Nephron progenitor cell (in vitro differentiated cells): ENCODE measurements at regions not wholly inside any gene's neighbourhood (a gene's known extent, or its start where the extent isn't known, plus 50 kb on each side); places are given as distances from the start of the nearest gene placed in this dataset.

ENCODE experiments used
- DNase-seq: peaks from one replicate; pipeline ENCODE4 v3.0.0; 2021
- H3K27ac Mint-ChIP-seq: 2 replicates; pipeline ENCODE4 v1.8.0; 2021; ENCODE audit warnings: mild to moderate bottlenecking, moderate library complexity, mixed read lengths
- H3K27me3 Mint-ChIP-seq: 2 replicates; pipeline ENCODE4 v1.8.0; 2021; ENCODE audit warnings: mild to moderate bottlenecking, low read depth, mixed read lengths; ENCODE audit not compliant: poor library complexity
- H3K36me3 Mint-ChIP-seq: 2 replicates; pipeline ENCODE4 v1.8.0; 2021; ENCODE audit warnings: low read depth, mixed read lengths
- H3K4me1 Mint-ChIP-seq: 2 replicates; pipeline ENCODE4 v1.8.0; 2021; ENCODE audit warnings: mixed read lengths
- H3K4me3 Mint-ChIP-seq: 2 replicates; pipeline ENCODE4 v1.8.0; 2021; ENCODE audit warnings: mild to moderate bottlenecking, moderate library complexity, mixed read lengths
- H3K9me3 Mint-ChIP-seq: 2 replicates; pipeline ENCODE4 v1.8.0; 2021; ENCODE audit warnings: mild to moderate bottlenecking, moderate library complexity, mixed read lengths
- CTCF ChIP-seq: fragments of 200-600 bp; sonication (generic); IDR thresholded peaks from 2 replicates; pipeline ENCODE4 v1.5.0; 2021; ENCODE audit warnings: antibody characterized with exemption

- H3K27ac Mint-ChIP-seq = no peak overlapping the region
- H3K27me3 Mint-ChIP-seq = peaks cover 10% of the 10 kb centered on the region
- H3K36me3 Mint-ChIP-seq = no peaks in the 10 kb centered on the region
- H3K4me3 Mint-ChIP-seq = no peak overlapping the region
- H3K9me3 Mint-ChIP-seq = peaks cover 9% of the 10 kb centered on the region
- H3K4me1 Mint-ChIP-seq = no peaks in the 10 kb centered on the region
- DNase-seq = no peak
- TF ChIP-seq CTCF = no peak
These were observed 61.1 kb upstream of the CCDC71L start for GRCh38 chr7:106721816-106722785.

DNA sequence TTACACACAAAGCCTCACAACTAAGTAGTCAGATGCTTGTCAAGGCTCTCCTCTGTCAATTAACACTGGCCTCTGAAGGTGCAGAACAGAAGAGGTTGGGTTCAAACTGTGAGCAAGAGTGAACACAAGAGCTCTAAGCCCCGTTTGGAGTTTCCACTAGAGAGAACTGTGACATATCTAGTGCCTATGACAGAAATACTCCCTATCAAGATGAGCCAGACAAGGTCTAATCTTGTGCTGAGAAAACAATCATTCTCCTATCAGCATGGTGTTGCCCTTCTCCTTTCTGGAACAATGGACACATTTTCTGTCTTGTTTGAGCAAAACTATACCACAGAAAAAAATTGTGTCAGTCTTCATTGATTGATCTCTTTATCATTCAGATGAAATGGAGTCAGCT lies 62.4 kb upstream of the CCDC71L start:
- Mint-ChIP-seq H3K9me3 (peaks cover 14% of the 10 kb centered on the region), H3K4me1 (no peaks in the 10 kb centered on the region), H3K4me3 (no peak overlapping the region), H3K27ac (no peak overlapping the region), H3K27me3 (peaks cover 10% of the 10 kb centered on the region), H3K36me3 (no peaks in the 10 kb centered on the region)
- no peak for DNase-seq
- no peak for TF ChIP-seq CTCF

- no peak for DNase-seq
- peaks cover 19% of the 10 kb centered on the region for H3K9me3 Mint-ChIP-seq
- H3K36me3 Mint-ChIP-seq = no peaks in the 10 kb centered on the region
- H3K27me3 Mint-ChIP-seq = no peaks in the 10 kb centered on the region
- no peaks in the 10 kb centered on the region for H3K4me1 Mint-ChIP-seq
- H3K4me3 Mint-ChIP-seq = no peak overlapping the region
- H3K27ac Mint-ChIP-seq = no peak overlapping the region
- TF ChIP-seq CTCF = no peak
These were observed 68.9 kb upstream of the CCDC71L start for GRCh38 chr7:106729720-106730385.

DNA sequence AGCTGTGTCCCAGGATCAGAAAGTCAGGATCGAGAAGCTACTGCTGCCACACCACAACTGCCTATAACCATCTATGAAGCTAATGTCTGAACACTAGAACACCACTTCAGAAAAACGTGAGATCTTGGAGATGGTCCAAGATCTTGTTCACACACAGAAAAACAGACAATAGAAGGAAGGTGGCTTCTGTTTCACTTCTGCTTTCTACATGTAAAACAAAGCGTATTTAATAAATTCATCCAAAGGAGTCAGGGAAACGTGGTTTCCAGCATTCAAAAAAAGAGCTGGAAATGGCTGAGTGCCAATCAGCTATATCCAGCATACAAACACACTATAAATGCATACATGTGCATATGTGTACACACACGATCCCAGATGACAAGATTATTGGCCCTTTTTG lies 70.2 kb upstream of the CCDC71L start:
- H3K4me3 Mint-ChIP-seq = no peak overlapping the region
- peaks cover under 1% of the 10 kb centered on the region for H3K4me1 Mint-ChIP-seq
- no peaks in the 10 kb centered on the region for H3K27me3 Mint-ChIP-seq
- DNase-seq = no peak
- H3K27ac Mint-ChIP-seq = no peak overlapping the region
- TF ChIP-seq CTCF = no peak
- H3K36me3 Mint-ChIP-seq = peaks cover 6% of the 10 kb centered on the region
- H3K9me3 Mint-ChIP-seq = peaks cover 22% of the 10 kb centered on the region

- TF ChIP-seq CTCF = no peak
- H3K4me1 Mint-ChIP-seq = peaks cover 7% of the 10 kb centered on the region
- H3K36me3 Mint-ChIP-seq = peaks cover 9% of the 10 kb centered on the region
- H3K27me3 Mint-ChIP-seq = peaks cover 4% of the 10 kb centered on the region
- peaks cover 26% of the 10 kb centered on the region for H3K9me3 Mint-ChIP-seq
- no peak overlapping the region for H3K4me3 Mint-ChIP-seq
- DNase-seq = no peak
- H3K27ac Mint-ChIP-seq = no peak overlapping the region
These were observed 70.9 kb upstream of the CCDC71L start for GRCh38 chr7:106731646-106732444.
